WTC11 (cell line): ENCODE measurements at regions not wholly inside any gene's neighbourhood (a gene's known extent, or its start where the extent isn't known, plus 50 kb on each side); places are given as distances from the start of the nearest gene placed in this dataset.

Experiments used
- MXD4 ChIP-seq: fragments of 250-450 bp; sonication (Bioruptor Pico); IDR thresholded peaks from 2 replicates; pipeline ENCODE4 v1.8.0; 2021; ENCODE audit warnings: mild to moderate bottlenecking, moderate library complexity, borderline replicate concordance
- TF ChIP-seq, protein P1 (sequence below): sonication (generic); formaldehyde crosslinking; conservative IDR thresholded peaks from 2 replicates; pipeline ENCODE4 v1.8.1; 2023; ENCODE audit warnings: mild to moderate bottlenecking, low read depth, missing genetic modification reagents, moderate library complexity
- TF ChIP-seq, protein P2 (sequence below): fragments of 200-600 bp; IDR thresholded peaks from 2 replicates; pipeline ENCODE4 v1.8.0; 2022; ENCODE audit warnings: antibody characterized with exemption

GRCh38 chr9:80771555-80772347 is 917.6 kb downstream of the TLE1 start:
- TF ChIP-seq, protein P1, sequence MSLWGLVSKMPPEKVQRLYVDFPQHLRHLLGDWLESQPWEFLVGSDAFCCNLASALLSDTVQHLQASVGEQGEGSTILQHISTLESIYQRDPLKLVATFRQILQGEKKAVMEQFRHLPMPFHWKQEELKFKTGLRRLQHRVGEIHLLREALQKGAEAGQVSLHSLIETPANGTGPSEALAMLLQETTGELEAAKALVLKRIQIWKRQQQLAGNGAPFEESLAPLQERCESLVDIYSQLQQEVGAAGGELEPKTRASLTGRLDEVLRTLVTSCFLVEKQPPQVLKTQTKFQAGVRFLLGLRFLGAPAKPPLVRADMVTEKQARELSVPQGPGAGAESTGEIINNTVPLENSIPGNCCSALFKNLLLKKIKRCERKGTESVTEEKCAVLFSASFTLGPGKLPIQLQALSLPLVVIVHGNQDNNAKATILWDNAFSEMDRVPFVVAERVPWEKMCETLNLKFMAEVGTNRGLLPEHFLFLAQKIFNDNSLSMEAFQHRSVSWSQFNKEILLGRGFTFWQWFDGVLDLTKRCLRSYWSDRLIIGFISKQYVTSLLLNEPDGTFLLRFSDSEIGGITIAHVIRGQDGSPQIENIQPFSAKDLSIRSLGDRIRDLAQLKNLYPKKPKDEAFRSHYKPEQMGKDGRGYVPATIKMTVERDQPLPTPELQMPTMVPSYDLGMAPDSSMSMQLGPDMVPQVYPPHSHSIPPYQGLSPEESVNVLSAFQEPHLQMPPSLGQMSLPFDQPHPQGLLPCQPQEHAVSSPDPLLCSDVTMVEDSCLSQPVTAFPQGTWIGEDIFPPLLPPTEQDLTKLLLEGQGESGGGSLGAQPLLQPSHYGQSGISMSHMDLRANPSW: no peak
- TF ChIP-seq, protein P2, sequence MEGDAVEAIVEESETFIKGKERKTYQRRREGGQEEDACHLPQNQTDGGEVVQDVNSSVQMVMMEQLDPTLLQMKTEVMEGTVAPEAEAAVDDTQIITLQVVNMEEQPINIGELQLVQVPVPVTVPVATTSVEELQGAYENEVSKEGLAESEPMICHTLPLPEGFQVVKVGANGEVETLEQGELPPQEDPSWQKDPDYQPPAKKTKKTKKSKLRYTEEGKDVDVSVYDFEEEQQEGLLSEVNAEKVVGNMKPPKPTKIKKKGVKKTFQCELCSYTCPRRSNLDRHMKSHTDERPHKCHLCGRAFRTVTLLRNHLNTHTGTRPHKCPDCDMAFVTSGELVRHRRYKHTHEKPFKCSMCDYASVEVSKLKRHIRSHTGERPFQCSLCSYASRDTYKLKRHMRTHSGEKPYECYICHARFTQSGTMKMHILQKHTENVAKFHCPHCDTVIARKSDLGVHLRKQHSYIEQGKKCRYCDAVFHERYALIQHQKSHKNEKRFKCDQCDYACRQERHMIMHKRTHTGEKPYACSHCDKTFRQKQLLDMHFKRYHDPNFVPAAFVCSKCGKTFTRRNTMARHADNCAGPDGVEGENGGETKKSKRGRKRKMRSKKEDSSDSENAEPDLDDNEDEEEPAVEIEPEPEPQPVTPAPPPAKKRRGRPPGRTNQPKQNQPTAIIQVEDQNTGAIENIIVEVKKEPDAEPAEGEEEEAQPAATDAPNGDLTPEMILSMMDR: no peak
- TF ChIP-seq MXD4: no peak
